ENCODE measurements at regions not wholly inside any gene's neighbourhood (a gene's known extent, or its start where the extent isn't known, plus 50 kb on each side); places are given as distances from the start of the nearest gene placed in this dataset.
"Not testable (repeated sequence)": the region's sequence is repeated elsewhere in the genome, so short reads cannot be mapped to it uniquely, and the experiment has no call there.

- not testable (repeated sequence) for TF ChIP-seq CTCF, POLR2A (IDR thresholded peaks at IDR 0.05)
These were observed 68.5 kb upstream of the FCGR1A start for GRCh38 chr1:149713952-149714351.

All from thyroid gland (tissue), 4 donors.